ENCODE measurements at regions not wholly inside any gene's neighbourhood (a gene's known extent, or its start where the extent isn't known, plus 50 kb on each side); places are given as distances from the start of the nearest gene placed in this dataset.
A peak's percentile ranks its signal among the peaks of the same experiment; 100 is the strongest.

- no peak overlapping the region for H3K4me3 ChIP-seq (ENCODE audit: low read depth, low read length)
- DNase-seq (ENCODE audit: low read depth), result no peak
- TF ChIP-seq CTCF (IDR thresholded peaks at IDR 0.05; ENCODE audit: insufficient read depth, low read length), result no peak
These were observed 96.3 kb upstream of the SLC2A1 start for GRCh38 chr1:43054961-43055360.

GRCh38 chr1:43052786-43053439 is 94.2 kb upstream of the SLC2A1 start:
- H3K4me3 ChIP-seq (ENCODE audit: low read depth, low read length), result no peak overlapping the region
- peak; percentile 30 for DNase-seq (ENCODE audit: low read depth)
- no peak for TF ChIP-seq CTCF (IDR thresholded peaks at IDR 0.05; ENCODE audit: insufficient read depth, low read length)

GRCh38 chr1:43052322-43052721 is 93.7 kb upstream of the SLC2A1 start:
- no peak for DNase-seq (ENCODE audit: low read depth)
- no peak overlapping the region for H3K4me3 ChIP-seq (ENCODE audit: low read depth, low read length)
- TF ChIP-seq CTCF (IDR thresholded peaks at IDR 0.05; ENCODE audit: insufficient read depth, low read length), result no peak

- DNase-seq (ENCODE audit: low read depth), result peak; percentile 77
- TF ChIP-seq CTCF (IDR thresholded peaks at IDR 0.05; ENCODE audit: insufficient read depth, low read length), result no peak
- H3K4me3 ChIP-seq (ENCODE audit: low read depth, low read length), result no peak overlapping the region
These were observed 90.8 kb upstream of the SLC2A1 start for GRCh38 chr1:43049481-43049880.

GRCh38 chr1:43048601-43049011 is 89.9 kb upstream of the SLC2A1 start:
- no peak overlapping the region for H3K4me3 ChIP-seq (ENCODE audit: low read depth, low read length)
- no peak for TF ChIP-seq CTCF (IDR thresholded peaks at IDR 0.05; ENCODE audit: insufficient read depth, low read length)
- no peak for DNase-seq (ENCODE audit: low read depth)

- H3K4me3 ChIP-seq (ENCODE audit: low read depth, low read length), result no peak overlapping the region
- DNase-seq (ENCODE audit: low read depth), result no peak
- no peak for TF ChIP-seq CTCF (IDR thresholded peaks at IDR 0.05; ENCODE audit: insufficient read depth, low read length)
These were observed 88.5 kb upstream of the SLC2A1 start for GRCh38 chr1:43047135-43047534.

Data from fibroblast of the aortic adventitia (primary cell).